ENCODE measurements at regions not wholly inside any gene's neighbourhood (a gene's known extent, or its start where the extent isn't known, plus 50 kb on each side); places are given as distances from the start of the nearest gene placed in this dataset.

DNA sequence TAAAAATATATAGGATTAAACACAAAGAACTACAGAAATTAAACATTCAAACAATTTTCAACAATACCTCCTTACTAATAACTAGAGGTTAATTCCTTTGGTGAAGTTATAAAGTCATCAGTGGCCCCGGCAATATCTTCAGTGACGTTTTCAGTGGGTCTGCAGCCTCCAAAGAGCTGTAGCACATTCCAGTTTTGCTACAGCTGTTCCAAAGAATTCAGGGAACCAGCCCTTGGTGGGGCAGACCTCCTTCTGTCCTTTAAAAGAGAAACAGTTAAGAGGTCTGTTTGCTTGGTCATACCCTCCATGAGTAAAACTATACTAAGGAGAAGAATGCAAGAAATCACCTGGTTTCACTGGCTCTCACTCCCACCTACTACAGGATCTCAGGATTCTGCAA is 99.2 kb upstream of the ZDHHC17 start:
- H3K27me3 ChIP-seq (ENCODE audit: control insufficient read depth, insufficient read depth, low read length): no peaks in the 10 kb centered on the region
- DNase-seq (ENCODE audit: low read depth in 2 of 2): no peak
- H3K9me3 ChIP-seq (ENCODE audit: control insufficient read depth, insufficient read depth, low read depth, low read length): no peaks in the 10 kb centered on the region
- no peak overlapping the region for H3K4me2 ChIP-seq (ENCODE audit: extremely low read depth, insufficient read depth, low read length)
- no peaks in the 10 kb centered on the region for H3K79me2 ChIP-seq (ENCODE audit: control insufficient read depth, insufficient read depth, low read length)
- no peak overlapping the region for H3K9ac ChIP-seq (ENCODE audit: insufficient read depth, low read length)
- no peak overlapping the region for H2AFZ ChIP-seq (ENCODE audit: low read length)
- H3K4me1 ChIP-seq (ENCODE audit: control insufficient read depth, extremely low read depth, insufficient read depth, low read length): no peaks in the 10 kb centered on the region
- H3K36me3 ChIP-seq (ENCODE audit: control insufficient read depth, insufficient read depth, low read length): no peaks in the 10 kb centered on the region
- H3K27ac ChIP-seq (ENCODE audit: insufficient read depth, low read length): no peak overlapping the region
- no peak for TF ChIP-seq EZH2 (IDR thresholded peaks at IDR 0.05; ENCODE audit: low read length, missing control alignments)
- TF ChIP-seq, protein P1, sequence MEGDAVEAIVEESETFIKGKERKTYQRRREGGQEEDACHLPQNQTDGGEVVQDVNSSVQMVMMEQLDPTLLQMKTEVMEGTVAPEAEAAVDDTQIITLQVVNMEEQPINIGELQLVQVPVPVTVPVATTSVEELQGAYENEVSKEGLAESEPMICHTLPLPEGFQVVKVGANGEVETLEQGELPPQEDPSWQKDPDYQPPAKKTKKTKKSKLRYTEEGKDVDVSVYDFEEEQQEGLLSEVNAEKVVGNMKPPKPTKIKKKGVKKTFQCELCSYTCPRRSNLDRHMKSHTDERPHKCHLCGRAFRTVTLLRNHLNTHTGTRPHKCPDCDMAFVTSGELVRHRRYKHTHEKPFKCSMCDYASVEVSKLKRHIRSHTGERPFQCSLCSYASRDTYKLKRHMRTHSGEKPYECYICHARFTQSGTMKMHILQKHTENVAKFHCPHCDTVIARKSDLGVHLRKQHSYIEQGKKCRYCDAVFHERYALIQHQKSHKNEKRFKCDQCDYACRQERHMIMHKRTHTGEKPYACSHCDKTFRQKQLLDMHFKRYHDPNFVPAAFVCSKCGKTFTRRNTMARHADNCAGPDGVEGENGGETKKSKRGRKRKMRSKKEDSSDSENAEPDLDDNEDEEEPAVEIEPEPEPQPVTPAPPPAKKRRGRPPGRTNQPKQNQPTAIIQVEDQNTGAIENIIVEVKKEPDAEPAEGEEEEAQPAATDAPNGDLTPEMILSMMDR (conservative IDR thresholded peaks at IDR 0.05 in 1 of 2, IDR thresholded peaks at IDR 0.05 in 1 of 2; ENCODE audit: low read depth in 1 of 2, low read length in 2 of 2): no peak
- no peak overlapping the region for H3K4me3 ChIP-seq (replicated peaks in 1 of 4; ENCODE audit: control extremely low read depth in 1 of 4, insufficient read depth in 1 of 4, low read depth in 3 of 4, low read length in 4 of 4)
- no peaks in the 10 kb centered on the region for H4K20me1 ChIP-seq (ENCODE audit: control insufficient read depth, extremely low read depth, insufficient read depth, low read length)

DNA sequence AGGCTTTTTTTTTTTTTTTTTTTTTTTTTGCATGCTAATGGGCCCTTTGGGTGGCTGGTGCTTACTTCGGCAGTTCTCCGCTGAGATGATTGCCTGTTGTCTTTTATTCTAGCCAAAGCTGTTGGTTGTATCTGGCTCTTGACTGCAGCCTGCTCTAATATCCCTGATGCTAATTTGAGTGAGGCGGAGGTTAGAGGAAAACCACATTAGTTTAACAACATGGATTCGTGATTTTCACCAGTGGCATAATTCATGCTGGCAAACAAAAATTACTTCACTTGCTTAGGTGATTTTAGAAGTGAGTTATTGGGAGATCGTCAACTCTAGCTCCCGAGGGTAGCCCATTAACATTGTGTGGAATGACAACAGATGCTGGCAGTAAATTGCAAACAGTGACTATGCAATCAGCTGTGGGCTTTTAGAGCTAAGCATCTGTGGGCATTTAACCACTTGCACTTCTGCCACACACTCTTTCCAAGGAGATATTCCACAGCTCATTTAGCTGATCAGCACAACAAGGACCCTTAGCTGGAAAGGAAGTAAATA is 97.6 kb upstream of the ZDHHC17 start:
- no peaks in the 10 kb centered on the region for H4K20me1 ChIP-seq (ENCODE audit: control insufficient read depth, extremely low read depth, insufficient read depth, low read length)
- no peaks in the 10 kb centered on the region for H3K4me1 ChIP-seq (ENCODE audit: control insufficient read depth, extremely low read depth, insufficient read depth, low read length)
- H3K27ac ChIP-seq (ENCODE audit: insufficient read depth, low read length): no peak overlapping the region
- H3K4me2 ChIP-seq (ENCODE audit: extremely low read depth, insufficient read depth, low read length): no peak overlapping the region
- no peaks in the 10 kb centered on the region for H3K27me3 ChIP-seq (ENCODE audit: control insufficient read depth, insufficient read depth, low read length)
- TF ChIP-seq, protein P1 (conservative IDR thresholded peaks at IDR 0.05 in 1 of 2, IDR thresholded peaks at IDR 0.05 in 1 of 2; ENCODE audit: low read depth in 1 of 2, low read length in 2 of 2): no peak
- TF ChIP-seq EZH2 (IDR thresholded peaks at IDR 0.05; ENCODE audit: low read length, missing control alignments): no peak
- DNase-seq (ENCODE audit: low read depth in 2 of 2): no peak
- no peak overlapping the region for H3K4me3 ChIP-seq (replicated peaks in 1 of 4; ENCODE audit: control extremely low read depth in 1 of 4, insufficient read depth in 1 of 4, low read depth in 3 of 4, low read length in 4 of 4)
- no peak overlapping the region for H3K9ac ChIP-seq (ENCODE audit: insufficient read depth, low read length)
- H3K79me2 ChIP-seq (ENCODE audit: control insufficient read depth, insufficient read depth, low read length): no peaks in the 10 kb centered on the region
- H3K36me3 ChIP-seq (ENCODE audit: control insufficient read depth, insufficient read depth, low read length): no peaks in the 10 kb centered on the region
- H2AFZ ChIP-seq (ENCODE audit: low read length): no peak overlapping the region
- no peaks in the 10 kb centered on the region for H3K9me3 ChIP-seq (ENCODE audit: control insufficient read depth, insufficient read depth, low read depth, low read length)

DNA sequence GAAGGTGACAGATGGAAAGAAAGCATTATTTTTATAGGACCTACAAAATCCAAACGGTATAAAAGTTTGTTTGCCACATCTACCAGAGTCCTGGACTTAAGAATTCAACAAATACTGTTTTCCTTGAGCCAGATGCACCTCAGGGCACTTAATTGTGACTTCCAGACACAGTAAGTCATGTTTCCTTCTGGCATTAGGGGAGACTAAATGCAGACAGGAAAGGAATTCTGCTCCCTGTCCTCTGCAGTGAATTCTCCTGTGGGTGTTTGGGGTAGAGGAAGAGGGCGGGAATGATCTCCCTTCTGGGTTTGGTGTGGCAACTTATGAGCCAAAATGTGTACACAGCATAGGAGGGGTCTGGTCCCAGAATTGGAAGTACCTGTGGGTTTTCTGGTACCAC is 93.9 kb upstream of the ZDHHC17 start:
- no peak overlapping the region for H3K27ac ChIP-seq (ENCODE audit: insufficient read depth, low read length)
- DNase-seq (ENCODE audit: low read depth in 2 of 2): no peak

More for the DNA sequence above, 93.9 kb upstream of the ZDHHC17 start:
- TF ChIP-seq, protein P1 (conservative IDR thresholded peaks at IDR 0.05 in 1 of 2, IDR thresholded peaks at IDR 0.05 in 1 of 2; ENCODE audit: low read depth in 1 of 2, low read length in 2 of 2): no peak
- no peak for TF ChIP-seq EZH2 (IDR thresholded peaks at IDR 0.05; ENCODE audit: low read length, missing control alignments)
- H3K79me2 ChIP-seq (ENCODE audit: control insufficient read depth, insufficient read depth, low read length): no peaks in the 10 kb centered on the region
- no peaks in the 10 kb centered on the region for H3K9me3 ChIP-seq (ENCODE audit: control insufficient read depth, insufficient read depth, low read depth, low read length)
- no peaks in the 10 kb centered on the region for H3K27me3 ChIP-seq (ENCODE audit: control insufficient read depth, insufficient read depth, low read length)
- H2AFZ ChIP-seq (ENCODE audit: low read length): no peak overlapping the region
- H3K36me3 ChIP-seq (ENCODE audit: control insufficient read depth, insufficient read depth, low read length): no peaks in the 10 kb centered on the region
- H3K4me3 ChIP-seq (replicated peaks in 1 of 4; ENCODE audit: control extremely low read depth in 1 of 4, insufficient read depth in 1 of 4, low read depth in 3 of 4, low read length in 4 of 4): no peak overlapping the region
- H3K9ac ChIP-seq (ENCODE audit: insufficient read depth, low read length): no peak overlapping the region
- no peaks in the 10 kb centered on the region for H4K20me1 ChIP-seq (ENCODE audit: control insufficient read depth, extremely low read depth, insufficient read depth, low read length)
- no peak overlapping the region for H3K4me2 ChIP-seq (ENCODE audit: extremely low read depth, insufficient read depth, low read length)
- H3K4me1 ChIP-seq (ENCODE audit: control insufficient read depth, extremely low read depth, insufficient read depth, low read length): no peaks in the 10 kb centered on the region
